ENCODE measurements at regions not wholly inside any gene's neighbourhood (a gene's known extent, or its start where the extent isn't known, plus 50 kb on each side); places are given as distances from the start of the nearest gene placed in this dataset.

GRCh38 chr1:112140743-112141142 is 151.3 kb upstream of the KCND3 start:
- TF ChIP-seq GATAD2B (conservative IDR thresholded peaks at IDR 0.05; ENCODE audit: low read depth) (no peak), EZH2 (IDR thresholded peaks at IDR 0.05; ENCODE audit: borderline replicate concordance, control insufficient read depth, low read depth, low read length) (no peak), SRF (IDR thresholded peaks at IDR 0.05; ENCODE audit: low read depth in 2 of 2, low read length in 2 of 2) (no peak), JUND (IDR thresholded peaks at IDR 0.05; ENCODE audit: low read depth, low read length) (no peak), POLR2A (IDR thresholded peaks at IDR 0.05; ENCODE audit: low read depth, low read length) (no peak), HDAC2 (IDR thresholded peaks at IDR 0.05) (no peak), CHD2 (IDR thresholded peaks at IDR 0.05; ENCODE audit: borderline replicate concordance, low read depth, low read length) (no peak), YY1 (IDR thresholded peaks at IDR 0.05; ENCODE audit: low read depth, low read length) (no peak), EGR1 (IDR thresholded peaks at IDR 0.05; ENCODE audit: borderline replicate concordance in 1 of 2, low read depth in 2 of 2, low read length in 2 of 2) (no peak), KDM1A (IDR thresholded peaks at IDR 0.05; ENCODE audit: borderline replicate concordance) (no peak), SP1 (IDR thresholded peaks at IDR 0.05; ENCODE audit: low read depth, low read length) (no peak)
- TF ChIP-seq, protein P1, sequence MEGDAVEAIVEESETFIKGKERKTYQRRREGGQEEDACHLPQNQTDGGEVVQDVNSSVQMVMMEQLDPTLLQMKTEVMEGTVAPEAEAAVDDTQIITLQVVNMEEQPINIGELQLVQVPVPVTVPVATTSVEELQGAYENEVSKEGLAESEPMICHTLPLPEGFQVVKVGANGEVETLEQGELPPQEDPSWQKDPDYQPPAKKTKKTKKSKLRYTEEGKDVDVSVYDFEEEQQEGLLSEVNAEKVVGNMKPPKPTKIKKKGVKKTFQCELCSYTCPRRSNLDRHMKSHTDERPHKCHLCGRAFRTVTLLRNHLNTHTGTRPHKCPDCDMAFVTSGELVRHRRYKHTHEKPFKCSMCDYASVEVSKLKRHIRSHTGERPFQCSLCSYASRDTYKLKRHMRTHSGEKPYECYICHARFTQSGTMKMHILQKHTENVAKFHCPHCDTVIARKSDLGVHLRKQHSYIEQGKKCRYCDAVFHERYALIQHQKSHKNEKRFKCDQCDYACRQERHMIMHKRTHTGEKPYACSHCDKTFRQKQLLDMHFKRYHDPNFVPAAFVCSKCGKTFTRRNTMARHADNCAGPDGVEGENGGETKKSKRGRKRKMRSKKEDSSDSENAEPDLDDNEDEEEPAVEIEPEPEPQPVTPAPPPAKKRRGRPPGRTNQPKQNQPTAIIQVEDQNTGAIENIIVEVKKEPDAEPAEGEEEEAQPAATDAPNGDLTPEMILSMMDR (IDR thresholded peaks at IDR 0.05 in 2 of 3, conservative IDR thresholded peaks at IDR 0.05 in 1 of 3; ENCODE audit: control insufficient read depth in 2 of 3, extremely low read depth in 1 of 3, insufficient read depth in 1 of 3, low read depth in 3 of 3, low read length in 3 of 3): no peak
- TF ChIP-seq, protein P2, sequence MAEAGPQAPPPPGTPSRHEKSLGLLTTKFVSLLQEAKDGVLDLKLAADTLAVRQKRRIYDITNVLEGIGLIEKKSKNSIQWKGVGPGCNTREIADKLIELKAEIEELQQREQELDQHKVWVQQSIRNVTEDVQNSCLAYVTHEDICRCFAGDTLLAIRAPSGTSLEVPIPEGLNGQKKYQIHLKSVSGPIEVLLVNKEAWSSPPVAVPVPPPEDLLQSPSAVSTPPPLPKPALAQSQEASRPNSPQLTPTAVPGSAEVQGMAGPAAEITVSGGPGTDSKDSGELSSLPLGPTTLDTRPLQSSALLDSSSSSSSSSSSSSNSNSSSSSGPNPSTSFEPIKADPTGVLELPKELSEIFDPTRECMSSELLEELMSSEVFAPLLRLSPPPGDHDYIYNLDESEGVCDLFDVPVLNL (IDR thresholded peaks at IDR 0.05; ENCODE audit: low read depth, low read length): no peak

All from GM12878 (cell line).